Activated gamma-delta T cell treated with Interleukin-2 at 50 U/mL for 16 hours (primary cell): ENCODE measurements at regions not wholly inside any gene's neighbourhood (a gene's known extent, or its start where the extent isn't known, plus 50 kb on each side); places are given as distances from the start of the nearest gene placed in this dataset.
"Not testable (repeated sequence)": the region's sequence is repeated elsewhere in the genome, so short reads cannot be mapped to it uniquely, and the experiment has no call there.

Experiments
- DNase-seq: peaks from one replicate; pipeline ENCODE4 v3.0.0-alpha.2; 2020

DNA sequence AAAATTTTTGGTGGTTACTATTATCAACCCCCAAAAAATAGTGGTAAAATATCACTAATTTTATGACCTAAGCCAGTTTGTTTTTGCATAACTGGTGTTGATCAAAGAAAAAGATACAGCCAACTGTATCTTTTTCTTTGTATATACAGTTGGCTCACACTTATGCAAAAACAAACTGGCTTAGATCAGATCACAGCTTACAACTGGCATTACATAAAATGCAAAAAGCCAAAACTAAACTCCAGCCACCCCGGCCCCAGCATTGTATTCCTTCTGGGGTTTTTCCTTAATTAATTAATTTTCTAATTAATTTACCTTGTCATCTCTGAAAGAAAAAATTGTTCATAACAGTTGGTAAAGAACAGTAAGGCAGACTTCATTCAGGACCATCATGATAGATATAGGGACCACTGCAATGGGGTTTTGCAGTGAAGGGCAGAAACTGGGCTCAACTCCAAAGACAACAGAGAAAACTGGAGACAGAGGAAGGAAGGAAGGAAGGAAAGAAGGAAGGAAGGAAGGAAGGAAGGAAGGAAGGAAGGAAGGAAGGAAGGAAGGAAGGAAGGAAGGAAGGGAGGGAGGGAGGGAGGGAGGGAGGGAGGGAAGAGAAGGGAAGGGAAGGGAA lies 202.1 kb downstream of the HNRNPD start:
- no peak for DNase-seq

DNA sequence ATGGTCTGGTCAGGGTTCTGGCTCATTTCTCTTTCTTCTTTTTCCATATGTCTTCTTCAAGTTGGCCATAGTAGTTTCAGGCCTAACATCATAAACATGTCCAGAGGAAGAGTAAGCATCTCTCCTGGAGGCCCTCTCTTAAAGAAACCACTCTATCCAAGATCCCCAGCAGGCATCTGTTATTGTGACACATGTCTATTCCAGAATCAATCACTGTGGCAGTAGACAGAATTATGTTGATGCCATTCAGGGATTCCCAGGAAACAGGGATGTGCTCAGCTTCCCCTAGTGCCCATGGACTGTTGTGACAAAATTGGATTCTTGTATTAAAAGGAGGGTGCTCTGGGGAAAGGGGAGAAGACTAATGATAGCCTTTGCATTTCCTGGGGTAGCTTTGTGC lies 224.0 kb downstream of the HNRNPD start:
- DNase-seq = no peak

DNA sequence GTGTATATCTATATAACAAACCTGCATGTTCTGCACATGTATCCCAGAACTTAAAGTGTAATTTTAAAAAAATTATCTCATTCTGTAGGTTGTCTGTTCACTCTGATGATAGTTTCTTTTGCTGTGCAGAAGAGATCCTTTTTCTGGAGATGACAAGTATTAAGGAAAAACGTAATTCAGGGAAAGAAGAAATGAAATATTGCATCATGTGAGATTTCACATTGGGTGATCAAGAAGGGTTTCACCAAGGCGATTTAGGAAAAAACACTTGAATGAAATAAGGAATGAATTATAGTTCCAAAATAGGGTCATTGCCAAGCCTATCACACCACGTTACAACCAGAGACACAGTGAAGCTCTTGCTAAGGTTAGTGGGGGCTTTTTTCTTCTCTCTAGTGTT lies 227.9 kb downstream of the HNRNPD start:
- DNase-seq = no peak

DNA sequence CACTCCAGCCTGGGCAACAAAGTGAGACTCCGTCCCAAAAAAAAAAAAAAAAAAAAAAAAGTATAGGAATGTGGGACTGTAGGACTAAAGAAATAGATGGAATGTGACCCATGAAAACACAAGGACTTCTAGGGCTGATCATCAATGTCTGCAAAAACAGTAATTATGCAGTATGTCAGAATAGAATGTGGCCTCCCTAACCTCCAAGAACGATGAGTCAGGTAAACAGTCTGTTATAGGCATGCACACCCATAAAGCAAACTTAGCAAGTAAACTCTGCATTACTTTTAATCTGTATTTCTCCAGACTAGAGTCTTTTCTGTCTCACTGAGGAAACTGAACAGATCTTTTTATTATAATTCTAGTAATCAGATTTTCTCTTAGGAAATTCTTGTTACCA lies 233.4 kb downstream of the HNRNPD start:
- no peak for DNase-seq

DNA sequence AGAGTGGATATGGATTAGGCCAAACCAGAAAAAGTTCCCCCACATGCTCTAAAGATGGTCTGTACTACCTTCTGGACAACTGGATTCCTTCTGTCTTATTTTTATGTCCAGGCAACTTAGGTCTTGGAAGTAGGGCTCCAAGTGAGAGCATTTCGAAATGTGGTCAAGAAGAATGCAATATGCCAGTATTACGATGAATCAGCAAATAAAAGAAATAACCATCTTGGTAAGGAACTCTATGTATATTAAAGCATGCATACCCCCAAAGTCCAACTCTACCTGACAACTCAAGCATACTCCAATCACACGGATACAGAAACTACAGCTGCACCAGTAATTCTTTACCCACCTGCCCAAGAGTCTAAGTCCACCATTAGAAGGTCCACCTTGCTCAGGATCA lies 234.5 kb downstream of the HNRNPD start:
- no peak for DNase-seq

DNA sequence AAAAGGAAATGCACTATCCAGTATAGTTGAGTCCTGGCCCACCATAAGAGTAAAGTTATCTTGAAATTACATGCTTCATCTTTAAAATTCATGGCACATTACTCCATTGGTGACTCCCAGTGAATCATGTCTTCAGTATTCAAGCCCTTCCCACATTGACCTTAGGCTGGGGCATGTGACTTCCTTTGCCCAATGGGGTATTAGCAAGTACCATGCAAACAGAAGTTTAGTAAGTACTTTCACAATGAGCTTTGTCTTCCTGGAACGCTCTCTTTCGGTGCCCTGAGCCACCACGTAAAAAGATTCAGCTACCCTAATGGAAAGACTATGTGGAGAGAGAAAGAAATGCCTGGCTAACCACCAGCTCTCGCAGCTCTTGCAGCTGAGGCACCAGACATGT lies 235.4 kb downstream of the HNRNPD start:
- DNase-seq = no peak

DNA sequence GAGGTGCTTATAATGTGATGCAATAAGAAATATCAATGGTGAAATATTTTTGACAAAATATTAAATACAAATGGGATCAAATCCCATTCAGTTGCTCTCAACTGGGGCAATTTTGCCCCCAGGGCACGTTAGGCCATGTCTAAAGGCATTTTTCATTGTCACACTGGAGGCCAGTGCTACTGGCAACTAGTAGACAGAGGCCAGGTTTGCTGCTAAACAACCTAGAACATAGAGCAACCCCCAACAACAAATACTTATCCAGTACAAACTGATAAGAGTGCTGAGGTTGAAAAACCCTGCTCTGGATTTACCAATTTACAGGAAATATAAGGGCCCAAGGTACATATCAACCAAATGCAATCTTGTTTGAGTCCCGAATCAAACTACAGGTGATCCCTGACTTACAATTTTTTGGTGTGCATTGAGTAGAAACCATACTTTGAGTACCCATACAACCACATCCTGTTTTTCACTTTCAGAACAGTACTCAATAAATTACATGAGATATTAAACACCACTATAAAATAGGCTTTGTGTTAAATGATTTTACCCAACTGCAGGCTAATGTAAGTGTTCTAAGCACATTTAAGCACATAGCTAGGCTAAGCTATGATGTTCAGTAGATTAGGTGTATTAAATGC lies 237.5 kb downstream of the HNRNPD start:
- DNase-seq = no peak

DNA sequence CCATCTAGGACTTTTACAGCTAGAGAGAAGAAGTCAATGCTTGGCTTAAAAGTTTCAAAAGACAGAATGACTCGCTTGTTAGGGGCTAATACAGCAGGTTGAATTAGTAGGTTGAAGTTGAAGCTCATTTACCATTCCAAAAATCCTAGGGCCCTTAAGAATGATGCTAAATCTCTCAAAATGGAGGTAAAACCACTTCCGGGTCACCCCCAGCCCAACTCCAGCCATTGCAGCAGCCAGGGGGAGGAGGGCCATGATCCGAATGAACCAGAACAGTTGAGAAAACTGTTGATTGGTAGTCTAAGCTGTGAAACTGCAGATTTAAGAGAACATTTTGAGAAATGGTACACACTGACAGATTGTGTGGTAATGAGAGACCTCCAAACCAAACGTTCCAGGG lies 245.4 kb downstream of the HNRNPD start:
- no peak for DNase-seq

DNA sequence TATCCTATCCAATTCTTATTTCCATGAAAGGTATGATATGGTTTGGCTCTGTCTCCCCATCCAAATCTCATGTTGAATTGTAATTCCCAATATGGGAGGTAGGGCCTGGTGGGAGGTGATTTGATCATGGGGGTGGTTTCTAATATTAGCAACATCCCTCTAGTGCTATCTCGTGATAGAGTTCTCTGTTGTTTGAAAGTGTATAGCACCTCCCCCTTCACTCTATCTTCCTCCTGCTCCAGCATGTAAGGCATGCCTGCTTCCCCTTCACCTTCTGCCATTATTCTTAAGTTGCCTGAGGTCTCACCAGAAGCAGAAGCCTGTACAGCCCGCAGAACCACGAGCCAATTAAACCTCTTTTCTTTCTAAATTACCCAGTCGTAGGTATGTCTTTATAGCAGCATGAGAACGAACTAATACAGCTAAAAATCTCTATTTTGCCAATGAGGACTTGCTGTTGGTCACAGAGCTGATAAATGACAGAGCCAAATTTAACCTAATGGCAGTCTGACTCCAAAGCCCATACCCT lies 247.2 kb downstream of the HNRNPD start:
- DNase-seq = no peak

DNA sequence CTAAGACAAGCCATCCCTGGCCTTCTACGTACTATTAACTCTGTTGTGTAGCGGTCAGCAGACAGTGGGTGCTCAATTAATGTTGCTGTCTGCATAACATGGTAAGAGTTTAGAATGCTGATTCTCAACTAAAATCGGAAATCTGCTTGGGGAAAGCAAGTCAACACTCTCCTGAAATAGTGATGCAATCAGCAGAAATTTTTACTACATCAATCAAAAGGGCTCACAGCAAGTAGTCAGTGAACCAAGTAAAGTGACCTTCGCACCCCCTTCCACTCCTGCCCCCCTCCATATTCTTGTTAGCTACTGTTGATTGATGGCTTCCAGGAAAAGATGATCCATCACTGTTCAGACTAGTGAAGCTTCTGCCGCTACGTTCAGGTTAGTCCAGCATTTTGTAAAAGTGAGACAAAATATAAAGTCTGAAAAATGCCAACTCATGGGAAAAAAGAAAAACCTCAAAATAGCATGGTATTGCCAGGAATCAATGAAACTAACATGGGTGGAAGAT lies 247.9 kb downstream of the HNRNPD start:
- DNase-seq = no peak

DNA sequence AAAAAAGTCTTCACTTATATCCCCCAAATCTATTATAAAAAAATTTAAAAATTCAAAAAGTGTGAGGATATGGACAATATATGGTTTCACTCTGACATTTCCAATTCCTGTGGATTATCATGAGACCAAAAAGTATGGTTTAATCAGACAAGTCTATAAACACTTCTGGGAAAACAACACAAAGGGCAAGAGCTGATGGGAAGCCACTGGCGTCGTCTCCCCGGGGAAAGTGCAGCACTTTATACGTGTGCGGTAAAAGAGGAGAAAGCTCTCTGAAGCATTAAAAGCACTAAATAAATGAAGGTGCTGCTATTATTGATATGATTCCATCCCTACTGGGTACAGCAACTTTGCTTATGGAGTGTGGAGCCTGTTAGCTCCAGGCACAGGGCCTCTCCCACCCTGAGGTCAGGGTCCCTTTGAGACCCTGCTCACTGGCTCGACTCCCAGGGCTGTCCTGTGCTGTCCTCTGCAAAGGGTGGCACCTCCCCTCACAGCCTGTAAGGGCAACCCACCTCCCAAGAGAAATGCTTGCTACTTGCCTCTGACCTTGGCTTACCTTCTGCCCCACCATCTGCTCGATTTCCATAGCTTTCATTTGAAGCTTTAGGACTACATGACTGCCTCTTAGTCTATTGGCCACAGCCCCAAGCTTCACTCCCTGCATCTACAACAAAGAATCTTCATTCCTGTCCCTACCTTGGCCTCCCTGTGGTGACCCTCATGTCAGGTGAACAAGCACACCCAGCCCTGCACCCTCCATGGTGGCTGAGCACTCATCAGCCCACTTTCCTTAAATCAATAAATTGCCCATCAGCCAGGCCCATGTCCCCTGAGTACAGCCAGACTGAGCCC lies 248.6 kb downstream of the HNRNPD start:
- no peak for DNase-seq

DNA sequence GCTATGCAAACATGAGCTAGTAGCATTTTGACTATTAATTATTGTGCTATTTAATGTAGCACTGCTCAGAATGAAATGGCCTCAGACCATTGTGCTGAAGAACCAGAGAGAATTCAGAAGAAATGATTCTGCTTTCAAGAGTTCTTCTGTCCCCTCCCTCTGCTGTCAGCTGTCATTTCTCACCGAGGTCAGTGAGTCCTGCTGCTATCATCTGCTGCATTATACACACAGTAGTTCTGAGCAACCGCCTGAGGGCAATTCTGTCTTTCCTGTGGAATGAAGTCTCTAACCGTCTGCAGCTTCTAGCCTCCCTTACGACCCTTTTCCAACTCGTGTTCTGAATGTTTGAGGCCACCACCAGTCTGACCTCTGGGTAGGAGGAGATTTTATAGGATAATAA lies 249.4 kb downstream of the HNRNPD start:
- DNase-seq = no peak

DNA sequence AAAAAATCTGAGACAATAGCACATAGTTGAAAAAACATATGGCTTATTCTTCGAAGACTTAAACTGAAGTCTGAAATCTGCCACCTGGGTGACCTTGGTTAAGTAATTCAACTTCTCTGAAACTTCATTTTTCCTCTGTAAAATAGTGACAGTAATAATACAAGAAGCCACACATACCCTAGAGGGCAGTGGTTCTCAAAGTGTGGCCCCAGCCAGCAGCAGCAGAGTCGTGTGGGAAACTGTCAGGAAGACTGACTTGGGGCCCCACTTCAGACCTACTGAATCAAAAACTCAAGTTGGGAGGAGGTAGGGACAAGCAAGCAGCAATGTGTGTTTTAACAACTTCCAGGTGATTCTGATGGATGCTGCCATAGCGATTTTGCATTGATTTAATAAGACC lies 249.9 kb downstream of the HNRNPD start:
- DNase-seq = no peak

DNA sequence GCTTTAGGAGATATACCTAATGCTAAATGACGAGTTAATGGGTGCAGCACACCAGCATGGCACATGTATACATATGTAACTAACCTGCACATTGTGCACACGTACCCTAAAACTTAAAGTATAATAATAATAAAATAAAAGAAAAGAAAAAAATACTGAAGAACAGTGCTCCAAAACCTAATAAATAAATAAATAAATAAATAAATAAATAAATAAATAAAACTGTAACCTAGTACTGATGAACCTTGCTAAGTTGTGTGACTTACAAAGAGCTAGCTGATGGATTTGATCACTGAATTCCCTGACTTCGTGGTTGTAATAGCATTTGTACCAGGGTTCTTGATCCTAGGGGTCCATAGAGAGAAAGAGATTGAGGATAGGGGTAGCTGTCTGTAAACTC lies 258.6 kb downstream of the HNRNPD start:
- not testable (repeated sequence) for DNase-seq

DNA sequence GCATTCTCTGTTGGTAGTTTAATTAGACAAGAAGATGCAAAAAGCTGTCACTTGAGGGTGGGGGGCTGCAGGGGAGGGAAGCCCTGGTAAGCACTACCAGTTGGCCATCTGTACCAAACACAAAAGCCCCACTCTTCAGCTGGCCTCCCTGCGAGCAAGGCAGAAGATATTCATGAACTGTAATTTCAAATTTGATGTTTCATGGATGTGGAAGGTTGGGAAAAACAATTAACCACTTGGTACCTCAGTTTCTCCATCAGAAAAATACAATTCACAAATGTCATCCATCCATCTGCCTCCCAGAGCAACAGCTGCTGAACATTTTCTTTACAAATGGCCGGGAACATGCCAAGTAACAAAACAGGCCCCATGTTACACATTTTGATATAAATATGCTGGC lies 265.3 kb downstream of the HNRNPD start:
- no peak for DNase-seq

DNA sequence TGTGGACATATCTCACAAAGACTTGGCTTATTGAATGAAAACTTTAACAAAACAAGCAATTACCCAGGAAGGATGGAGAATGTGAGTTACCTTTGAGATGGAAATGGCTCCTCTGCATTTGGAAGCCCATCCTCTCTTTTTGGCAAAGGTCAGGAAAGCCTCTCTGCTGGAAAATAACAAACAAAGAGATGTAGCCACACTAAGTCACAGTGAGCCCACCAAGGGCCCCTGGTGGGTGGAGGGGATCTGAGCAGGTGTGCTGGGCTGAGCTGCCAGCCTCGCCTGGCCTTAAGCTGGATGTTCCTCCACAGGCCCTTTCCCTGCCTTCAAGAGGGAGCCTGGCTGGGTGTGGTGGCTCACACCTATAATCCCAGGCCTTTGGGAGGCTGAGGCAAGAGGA lies 269.2 kb downstream of the HNRNPD start:
- DNase-seq = no peak

DNA sequence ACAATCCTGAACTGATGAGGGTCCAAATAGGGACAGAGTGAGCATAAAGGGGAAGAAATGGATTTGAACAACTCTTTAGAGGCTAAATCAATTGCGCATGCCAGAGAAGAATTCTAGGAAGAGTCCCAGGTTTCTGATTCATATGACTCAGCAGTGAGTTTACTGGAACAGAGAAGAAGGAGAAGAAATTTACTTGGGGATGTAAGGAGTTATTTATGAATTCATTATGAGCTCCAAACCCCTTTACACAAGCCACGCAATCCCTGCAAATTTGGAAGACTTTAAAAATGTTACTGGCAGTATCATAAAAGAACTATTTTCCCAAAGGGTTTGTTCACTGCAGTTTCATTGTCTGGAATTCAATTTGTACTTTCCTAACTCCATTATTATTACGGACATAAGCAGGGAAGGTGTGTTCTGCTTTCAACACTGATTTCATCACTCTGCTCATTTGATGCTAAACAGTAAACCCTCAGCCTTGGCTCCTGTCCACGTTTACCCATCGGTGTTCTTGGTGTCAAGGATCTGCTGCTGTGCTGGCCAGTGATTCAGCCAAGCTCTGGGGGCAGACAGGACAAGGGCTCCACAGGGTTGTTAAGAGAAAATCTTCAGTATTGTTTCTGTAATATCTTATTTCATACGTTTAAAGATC lies 273.7 kb downstream of the HNRNPD start:
- DNase-seq = no peak

DNA sequence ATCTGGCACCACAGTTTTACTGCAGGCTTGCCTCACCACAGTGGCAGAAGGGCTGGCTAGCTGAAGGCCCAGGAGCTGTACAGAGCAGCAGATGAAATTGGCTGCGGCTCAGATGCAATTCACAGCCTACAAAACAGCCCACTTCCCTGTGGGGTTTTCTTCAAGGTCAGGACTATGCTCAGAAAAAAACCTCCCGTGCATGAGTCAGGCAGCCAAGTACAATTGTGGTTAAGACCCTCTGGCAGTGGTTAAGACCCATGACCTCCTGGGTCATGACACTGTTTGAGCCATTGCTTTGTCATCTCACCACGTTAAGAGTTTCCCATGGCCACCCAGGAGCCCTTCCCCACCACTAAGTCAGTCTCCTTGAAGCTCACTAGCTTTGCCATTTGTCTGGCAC lies 276.3 kb downstream of the HNRNPD start:
- DNase-seq = no peak

DNA sequence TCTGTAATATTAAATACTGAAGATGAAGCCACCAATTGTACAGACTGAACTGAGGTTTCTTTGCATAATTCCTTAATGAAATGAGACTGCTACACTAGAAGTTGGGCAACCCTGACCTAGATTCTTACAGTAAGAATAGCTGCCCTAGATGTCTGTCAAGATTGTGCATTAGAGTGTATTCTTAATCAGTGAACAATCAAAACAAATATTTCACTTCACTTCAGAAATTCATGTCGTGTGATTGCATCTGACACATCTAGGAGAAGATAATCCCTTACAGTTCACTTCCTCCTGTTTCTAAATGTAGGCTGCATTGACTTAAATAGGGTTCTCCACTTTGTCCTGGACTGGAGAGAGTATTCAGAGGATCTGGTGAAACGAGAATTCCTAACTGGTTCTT lies 283.1 kb downstream of the HNRNPD start:
- DNase-seq = no peak

DNA sequence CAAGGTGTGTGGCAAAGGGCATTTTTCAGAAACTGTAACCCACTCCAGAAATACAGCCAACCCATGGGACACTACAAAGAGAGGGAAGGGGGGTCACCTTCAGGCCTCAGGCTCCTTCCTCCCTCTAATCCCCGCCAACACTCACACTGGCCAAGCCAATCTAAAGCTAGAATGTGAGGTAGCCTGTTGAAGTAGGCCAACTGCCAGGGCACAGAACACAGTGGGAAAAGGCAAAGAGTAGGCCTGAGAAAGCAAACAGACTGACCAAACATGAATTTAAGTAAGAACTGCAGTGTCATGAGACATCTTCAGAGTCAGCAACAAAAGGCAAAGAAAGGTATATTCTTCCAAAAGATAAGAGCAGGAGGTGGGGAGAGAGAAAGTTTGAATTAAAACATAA lies 289.0 kb downstream of the HNRNPD start:
- DNase-seq = no peak

DNA sequence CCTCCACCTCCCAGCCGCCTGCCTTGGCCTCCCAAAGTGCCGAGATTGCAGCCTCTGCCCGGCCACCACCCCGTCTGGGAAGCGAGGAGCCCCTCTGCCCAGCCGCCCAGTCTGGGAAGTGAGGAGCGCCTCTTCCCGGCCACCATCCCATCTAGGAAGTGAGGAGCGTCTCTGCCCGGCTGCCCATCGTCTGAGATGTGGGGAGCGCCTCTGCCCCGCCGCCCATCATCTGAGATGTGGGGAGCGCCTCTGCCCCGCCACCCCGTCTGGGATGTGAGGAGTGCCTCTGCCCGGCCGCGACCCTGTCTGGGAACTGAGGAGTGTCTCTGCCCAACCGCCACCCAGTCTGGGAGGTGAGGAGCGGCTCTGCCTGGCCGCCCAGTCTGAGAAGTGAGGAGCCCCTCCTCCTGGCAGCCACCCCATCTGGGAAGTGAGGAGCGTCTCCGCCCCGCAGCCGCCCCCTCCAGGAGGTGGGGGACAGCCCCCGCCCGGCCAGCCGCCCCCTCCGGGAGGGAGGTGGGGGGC lies 296.3 kb downstream of the HNRNPD start:
- DNase-seq = not testable (repeated sequence)

DNA sequence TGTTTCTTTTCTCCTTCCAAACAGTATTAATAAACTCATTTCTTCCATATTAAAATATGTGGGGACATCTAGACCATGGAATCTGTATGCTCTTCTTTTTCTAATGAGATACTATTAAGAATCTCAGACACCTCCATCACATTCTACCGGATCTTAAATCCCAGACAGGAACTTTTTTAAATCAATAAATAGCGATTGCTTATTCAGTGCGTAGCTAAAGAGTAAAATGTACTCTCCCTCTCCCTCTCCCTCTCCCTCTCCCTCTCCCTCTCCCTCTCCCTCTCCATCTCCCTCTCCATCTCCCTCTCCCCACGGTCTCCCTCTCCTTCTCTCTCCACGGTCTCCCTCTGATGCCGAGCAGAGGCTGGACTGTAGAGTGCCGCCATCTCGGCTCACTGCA lies 297.0 kb downstream of the HNRNPD start:
- DNase-seq = no peak

DNA sequence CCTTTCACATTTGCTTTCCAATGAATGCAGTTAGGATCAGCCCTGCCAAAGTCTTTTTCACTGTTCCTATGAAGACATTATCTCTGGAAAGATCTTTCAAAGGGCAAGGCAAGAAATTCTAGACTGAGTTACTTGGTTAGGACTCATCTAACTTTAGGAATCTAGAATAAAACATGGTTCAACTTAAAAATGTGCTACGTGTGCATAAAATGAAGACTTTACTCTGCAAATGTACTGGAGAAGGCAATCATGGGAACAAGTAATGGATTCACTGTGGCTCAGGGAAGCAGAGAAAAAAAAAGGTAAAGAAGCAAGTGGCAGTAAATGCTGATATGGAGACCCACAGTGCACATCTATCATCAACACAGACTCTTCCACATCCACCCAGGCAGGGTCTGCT lies 297.4 kb downstream of the HNRNPD start:
- no peak for DNase-seq
